HG02571 (cell line): ENCODE measurements at regions not wholly inside any gene's neighbourhood (a gene's known extent, or its start where the extent isn't known, plus 50 kb on each side); places are given as distances from the start of the nearest gene placed in this dataset.
"Not testable (repeated sequence)": the region's sequence is repeated elsewhere in the genome, so short reads cannot be mapped to it uniquely, and the experiment has no call there.

Experiments used
- ATAC-seq: cut with Tn5 transposase; IDR thresholded peaks from one replicate; pipeline ENCODE4 v1.9.1; 2021; ENCODE audit warnings: mild to moderate bottlenecking, moderate library complexity; ENCODE audit not compliant: unreplicated experiment

- no peak for ATAC-seq
These were observed 387.8 kb downstream of the BMP2 start for GRCh38 chr20:7155282-7155681.

GRCh38 chr20:7155794-7156193 is 388.3 kb downstream of the BMP2 start:
- ATAC-seq, result no peak

GRCh38 chr20:7159903-7160302 is 392.4 kb downstream of the BMP2 start:
- ATAC-seq, result no peak

GRCh38 chr20:7161690-7162089 is 394.2 kb downstream of the BMP2 start:
- no peak for ATAC-seq

GRCh38 chr20:7171911-7172310 is 404.4 kb downstream of the BMP2 start:
- no peak for ATAC-seq

DNA sequence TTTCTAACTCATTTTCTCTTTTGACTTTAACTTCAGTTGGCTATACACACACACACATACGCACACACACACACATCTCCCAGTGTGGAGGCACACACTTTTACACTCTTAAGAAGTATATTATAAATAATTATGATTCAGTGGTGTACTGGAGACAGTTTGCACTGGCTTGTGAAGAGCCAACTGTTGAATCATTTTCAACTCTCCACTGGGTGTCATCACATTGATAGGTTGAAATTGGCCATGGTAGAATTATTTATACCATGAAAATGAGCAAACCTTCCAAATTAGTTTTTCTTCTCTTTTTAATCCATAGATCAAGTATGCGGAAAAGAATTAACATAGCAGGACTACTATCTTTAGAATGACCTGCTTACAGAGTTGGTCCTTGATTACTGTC is 407.1 kb downstream of the BMP2 start:
- ATAC-seq, result no peak

GRCh38 chr20:7175827-7176226 is 408.3 kb downstream of the BMP2 start:
- not testable (repeated sequence) for ATAC-seq

DNA sequence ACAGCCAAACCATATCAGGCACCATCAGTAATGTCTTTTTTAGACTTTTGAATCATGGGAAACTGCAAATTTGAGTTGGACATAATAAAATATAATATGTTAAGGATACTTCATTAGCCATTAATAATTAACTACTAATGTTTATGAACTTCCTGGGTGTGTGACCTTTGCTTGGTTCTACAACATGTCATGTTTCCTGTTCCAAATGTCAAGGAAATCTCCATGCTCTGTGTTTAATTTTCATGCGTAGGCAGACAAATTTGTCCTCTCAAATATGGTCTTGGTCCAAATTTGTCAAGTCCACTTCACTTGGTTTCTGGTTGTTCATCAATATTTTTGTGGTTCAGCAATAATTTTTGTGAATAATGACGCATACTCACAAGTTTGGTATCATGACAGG is 410.5 kb downstream of the BMP2 start:
- ATAC-seq, result no peak

DNA sequence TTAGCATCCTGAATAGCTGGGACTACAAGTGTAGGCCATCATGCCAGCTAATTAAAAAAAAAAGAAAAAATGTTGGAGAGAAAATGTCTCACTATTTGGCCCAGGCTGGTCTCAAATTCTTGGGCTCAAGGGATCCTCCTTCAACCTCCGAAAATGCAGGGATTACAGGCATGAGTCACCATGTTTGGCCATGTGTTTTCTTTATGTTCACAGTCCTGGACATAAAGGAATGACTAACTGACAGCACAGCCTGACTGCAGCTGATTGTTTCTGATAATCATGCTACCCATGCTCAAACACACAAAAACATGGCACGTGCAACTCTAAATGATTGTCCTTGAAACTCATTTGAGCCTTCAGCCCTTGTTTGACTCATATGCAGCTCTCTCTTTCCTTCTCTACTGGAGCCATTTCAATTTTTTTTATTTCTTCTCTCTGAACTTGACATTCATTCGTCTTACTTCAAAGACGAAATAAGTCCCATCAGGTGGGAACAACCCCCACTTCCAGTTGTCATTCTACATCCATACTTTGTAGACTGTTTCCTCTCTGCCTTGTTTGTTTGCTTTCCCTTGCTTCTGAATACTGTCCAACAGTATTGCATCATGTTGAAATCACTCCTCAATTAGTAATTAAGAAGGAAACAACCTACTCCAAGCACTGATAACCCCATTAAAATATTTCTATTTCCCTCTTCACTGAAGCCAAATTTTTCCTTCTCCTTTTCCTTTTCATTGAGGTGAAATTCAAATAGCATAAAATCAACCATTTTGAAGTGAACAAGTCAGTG is 413.0 kb downstream of the BMP2 start:
- no peak for ATAC-seq

GRCh38 chr20:7189231-7189630 is 421.7 kb downstream of the BMP2 start:
- ATAC-seq, result no peak

- ATAC-seq, result no peak
These were observed 426.2 kb downstream of the BMP2 start for GRCh38 chr20:7193681-7194080.

DNA sequence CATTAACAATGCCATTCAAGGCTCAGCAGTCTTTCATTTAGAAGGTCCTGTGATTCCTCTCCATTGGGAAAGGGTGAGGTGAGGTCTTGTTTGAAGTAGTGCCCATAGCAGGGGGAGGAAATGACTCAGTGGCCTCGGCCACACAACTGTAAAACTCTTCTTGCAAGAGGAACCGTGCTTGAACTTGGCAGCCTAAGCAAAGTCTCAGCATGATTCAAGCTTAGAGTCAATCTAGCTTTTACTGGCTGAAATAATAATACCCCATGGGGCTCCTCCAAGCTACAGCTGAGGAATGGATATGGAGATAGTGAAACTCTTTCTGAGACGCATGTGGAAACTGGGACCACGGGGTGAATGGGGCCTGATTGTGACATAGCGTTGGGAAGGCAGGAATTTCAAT is 428.2 kb downstream of the BMP2 start:
- no peak for ATAC-seq

- no peak for ATAC-seq
These were observed 429.0 kb downstream of the BMP2 start for GRCh38 chr20:7196481-7196880.

DNA sequence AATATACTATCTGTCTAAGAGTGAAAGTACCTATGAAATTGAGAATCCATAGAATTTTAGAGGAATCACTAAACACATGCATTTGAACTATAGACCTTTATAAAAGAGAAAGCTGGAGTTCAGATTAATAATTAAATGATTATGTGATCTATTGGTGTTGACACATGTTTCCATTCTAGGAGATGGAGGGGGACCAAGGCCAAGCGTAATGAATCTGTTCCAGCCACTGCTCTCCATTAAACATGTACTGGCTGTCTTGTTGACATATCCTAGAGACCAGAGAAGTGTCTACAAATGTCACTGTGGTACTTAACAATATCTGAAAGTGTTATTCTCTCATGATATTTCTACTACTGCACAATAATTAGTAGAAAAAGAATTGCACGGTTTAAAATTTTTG is 432.4 kb downstream of the BMP2 start:
- ATAC-seq, result no peak

GRCh38 chr20:7207186-7207798 is 439.8 kb downstream of the BMP2 start:
- no peak for ATAC-seq

DNA sequence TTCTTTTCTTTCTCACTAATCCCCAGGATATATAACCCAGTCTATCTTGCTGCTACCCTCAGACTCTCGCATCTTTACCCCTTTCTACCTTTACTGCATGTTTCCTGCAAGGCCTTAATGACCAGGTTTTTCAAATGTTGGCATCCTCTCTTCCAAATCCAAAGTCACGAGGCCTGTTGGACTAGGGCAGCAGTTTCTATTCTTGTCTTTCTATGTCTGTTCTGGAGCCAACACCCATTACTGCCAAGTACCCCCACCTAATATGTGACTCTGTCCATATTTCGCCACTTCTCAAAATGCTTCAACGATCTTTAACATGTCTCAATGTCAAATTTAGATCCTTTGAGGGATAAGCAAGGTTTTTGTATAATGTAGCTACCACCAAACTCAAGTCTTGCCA is 443.4 kb downstream of the BMP2 start:
- ATAC-seq, result no peak

GRCh38 chr20:7214081-7214740 is 446.7 kb downstream of the BMP2 start:
- ATAC-seq, result no peak

DNA sequence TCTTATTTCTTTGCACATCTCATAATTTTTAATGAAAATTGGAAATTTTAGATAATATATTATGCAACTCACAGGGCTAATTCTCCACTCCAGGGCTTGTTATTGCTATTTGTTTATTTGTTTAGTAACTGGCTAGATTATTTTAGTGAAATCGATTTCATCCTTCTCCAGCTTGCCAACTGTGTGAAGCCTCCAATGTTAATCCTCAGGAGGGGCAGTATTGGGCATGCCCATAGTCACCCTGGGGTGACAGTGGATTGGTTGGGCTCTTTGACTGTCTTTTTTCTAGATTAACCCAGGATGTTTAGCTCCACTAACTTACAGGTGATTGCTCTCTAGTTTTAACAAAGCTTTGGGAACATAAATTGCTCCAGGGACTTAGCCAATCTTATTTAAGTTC is 450.1 kb downstream of the BMP2 start:
- no peak for ATAC-seq

GRCh38 chr20:7220755-7221154 is 453.3 kb downstream of the BMP2 start:
- ATAC-seq, result no peak

- no peak for ATAC-seq
These were observed 458.7 kb downstream of the BMP2 start for GRCh38 chr20:7226156-7226555.

- ATAC-seq, result no peak
These were observed 463.8 kb downstream of the BMP2 start for GRCh38 chr20:7231303-7231702.

- ATAC-seq, result no peak
These were observed 465.3 kb downstream of the BMP2 start for GRCh38 chr20:7232796-7233195.
